ENCODE measurements at regions not wholly inside any gene's neighbourhood (a gene's known extent, or its start where the extent isn't known, plus 50 kb on each side); places are given as distances from the start of the nearest gene placed in this dataset.

DNA sequence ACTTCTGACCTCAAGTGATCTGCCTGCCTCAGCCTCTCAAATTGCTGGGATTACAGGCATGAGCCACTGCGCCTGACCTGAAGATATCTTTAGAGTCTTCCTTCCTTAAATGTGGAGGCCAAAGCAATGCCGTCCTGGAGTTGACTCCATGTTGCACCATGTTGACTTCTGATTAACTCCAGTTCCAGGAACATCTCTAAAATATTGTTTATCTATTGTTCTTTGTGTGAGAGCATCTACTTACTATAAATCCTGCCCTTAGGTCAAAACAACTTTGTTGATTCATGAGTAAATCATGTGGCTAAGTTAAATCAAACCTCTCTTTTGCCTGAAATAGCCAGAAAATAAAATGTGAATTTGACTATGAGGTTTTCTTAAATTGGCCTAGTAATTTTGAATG, 56.6 kb upstream of the CAPRIN1 start (continued):
- TF ChIP-seq, protein P1, sequence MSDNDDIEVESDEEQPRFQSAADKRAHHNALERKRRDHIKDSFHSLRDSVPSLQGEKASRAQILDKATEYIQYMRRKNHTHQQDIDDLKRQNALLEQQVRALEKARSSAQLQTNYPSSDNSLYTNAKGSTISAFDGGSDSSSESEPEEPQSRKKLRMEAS (CRISPR knock-in tag; IDR thresholded peaks at IDR 0.05), result no peak
- TF ChIP-seq SMAD4 (CRISPR knock-in tag; conservative IDR thresholded peaks at IDR 0.05), result peak; percentile 48
- TF ChIP-seq DNMT1 (IDR thresholded peaks at IDR 0.05), result no peak
- no peak for TF ChIP-seq GABPB2 (CRISPR knock-in tag; conservative IDR thresholded peaks at IDR 0.05)
- peak in 1 of 2 experiments; percentile 23; a peak in 1 of 4 replicates for TF ChIP-seq KDM1A (IDR thresholded peaks at IDR 0.05)
- TF ChIP-seq POLR2B (IDR thresholded peaks at IDR 0.05; ENCODE audit: low read depth, partially characterized antibody), result no peak
- peak; percentile 55; the same call in 1 of the 2 replicates for TF ChIP-seq CEBPG (CRISPR knock-in tag; IDR thresholded peaks at IDR 0.05)
- TF ChIP-seq CEBPG (tag; conservative IDR thresholded peaks at IDR 0.05 in 1 of 2, IDR thresholded peaks at IDR 0.05 in 1 of 2), result peak in 1 of 2 experiments; percentile 68; a peak in 2 of 4 replicates
- TF ChIP-seq KLF16 (IDR thresholded peaks at IDR 0.05), result no peak
- TF ChIP-seq, protein P2, sequence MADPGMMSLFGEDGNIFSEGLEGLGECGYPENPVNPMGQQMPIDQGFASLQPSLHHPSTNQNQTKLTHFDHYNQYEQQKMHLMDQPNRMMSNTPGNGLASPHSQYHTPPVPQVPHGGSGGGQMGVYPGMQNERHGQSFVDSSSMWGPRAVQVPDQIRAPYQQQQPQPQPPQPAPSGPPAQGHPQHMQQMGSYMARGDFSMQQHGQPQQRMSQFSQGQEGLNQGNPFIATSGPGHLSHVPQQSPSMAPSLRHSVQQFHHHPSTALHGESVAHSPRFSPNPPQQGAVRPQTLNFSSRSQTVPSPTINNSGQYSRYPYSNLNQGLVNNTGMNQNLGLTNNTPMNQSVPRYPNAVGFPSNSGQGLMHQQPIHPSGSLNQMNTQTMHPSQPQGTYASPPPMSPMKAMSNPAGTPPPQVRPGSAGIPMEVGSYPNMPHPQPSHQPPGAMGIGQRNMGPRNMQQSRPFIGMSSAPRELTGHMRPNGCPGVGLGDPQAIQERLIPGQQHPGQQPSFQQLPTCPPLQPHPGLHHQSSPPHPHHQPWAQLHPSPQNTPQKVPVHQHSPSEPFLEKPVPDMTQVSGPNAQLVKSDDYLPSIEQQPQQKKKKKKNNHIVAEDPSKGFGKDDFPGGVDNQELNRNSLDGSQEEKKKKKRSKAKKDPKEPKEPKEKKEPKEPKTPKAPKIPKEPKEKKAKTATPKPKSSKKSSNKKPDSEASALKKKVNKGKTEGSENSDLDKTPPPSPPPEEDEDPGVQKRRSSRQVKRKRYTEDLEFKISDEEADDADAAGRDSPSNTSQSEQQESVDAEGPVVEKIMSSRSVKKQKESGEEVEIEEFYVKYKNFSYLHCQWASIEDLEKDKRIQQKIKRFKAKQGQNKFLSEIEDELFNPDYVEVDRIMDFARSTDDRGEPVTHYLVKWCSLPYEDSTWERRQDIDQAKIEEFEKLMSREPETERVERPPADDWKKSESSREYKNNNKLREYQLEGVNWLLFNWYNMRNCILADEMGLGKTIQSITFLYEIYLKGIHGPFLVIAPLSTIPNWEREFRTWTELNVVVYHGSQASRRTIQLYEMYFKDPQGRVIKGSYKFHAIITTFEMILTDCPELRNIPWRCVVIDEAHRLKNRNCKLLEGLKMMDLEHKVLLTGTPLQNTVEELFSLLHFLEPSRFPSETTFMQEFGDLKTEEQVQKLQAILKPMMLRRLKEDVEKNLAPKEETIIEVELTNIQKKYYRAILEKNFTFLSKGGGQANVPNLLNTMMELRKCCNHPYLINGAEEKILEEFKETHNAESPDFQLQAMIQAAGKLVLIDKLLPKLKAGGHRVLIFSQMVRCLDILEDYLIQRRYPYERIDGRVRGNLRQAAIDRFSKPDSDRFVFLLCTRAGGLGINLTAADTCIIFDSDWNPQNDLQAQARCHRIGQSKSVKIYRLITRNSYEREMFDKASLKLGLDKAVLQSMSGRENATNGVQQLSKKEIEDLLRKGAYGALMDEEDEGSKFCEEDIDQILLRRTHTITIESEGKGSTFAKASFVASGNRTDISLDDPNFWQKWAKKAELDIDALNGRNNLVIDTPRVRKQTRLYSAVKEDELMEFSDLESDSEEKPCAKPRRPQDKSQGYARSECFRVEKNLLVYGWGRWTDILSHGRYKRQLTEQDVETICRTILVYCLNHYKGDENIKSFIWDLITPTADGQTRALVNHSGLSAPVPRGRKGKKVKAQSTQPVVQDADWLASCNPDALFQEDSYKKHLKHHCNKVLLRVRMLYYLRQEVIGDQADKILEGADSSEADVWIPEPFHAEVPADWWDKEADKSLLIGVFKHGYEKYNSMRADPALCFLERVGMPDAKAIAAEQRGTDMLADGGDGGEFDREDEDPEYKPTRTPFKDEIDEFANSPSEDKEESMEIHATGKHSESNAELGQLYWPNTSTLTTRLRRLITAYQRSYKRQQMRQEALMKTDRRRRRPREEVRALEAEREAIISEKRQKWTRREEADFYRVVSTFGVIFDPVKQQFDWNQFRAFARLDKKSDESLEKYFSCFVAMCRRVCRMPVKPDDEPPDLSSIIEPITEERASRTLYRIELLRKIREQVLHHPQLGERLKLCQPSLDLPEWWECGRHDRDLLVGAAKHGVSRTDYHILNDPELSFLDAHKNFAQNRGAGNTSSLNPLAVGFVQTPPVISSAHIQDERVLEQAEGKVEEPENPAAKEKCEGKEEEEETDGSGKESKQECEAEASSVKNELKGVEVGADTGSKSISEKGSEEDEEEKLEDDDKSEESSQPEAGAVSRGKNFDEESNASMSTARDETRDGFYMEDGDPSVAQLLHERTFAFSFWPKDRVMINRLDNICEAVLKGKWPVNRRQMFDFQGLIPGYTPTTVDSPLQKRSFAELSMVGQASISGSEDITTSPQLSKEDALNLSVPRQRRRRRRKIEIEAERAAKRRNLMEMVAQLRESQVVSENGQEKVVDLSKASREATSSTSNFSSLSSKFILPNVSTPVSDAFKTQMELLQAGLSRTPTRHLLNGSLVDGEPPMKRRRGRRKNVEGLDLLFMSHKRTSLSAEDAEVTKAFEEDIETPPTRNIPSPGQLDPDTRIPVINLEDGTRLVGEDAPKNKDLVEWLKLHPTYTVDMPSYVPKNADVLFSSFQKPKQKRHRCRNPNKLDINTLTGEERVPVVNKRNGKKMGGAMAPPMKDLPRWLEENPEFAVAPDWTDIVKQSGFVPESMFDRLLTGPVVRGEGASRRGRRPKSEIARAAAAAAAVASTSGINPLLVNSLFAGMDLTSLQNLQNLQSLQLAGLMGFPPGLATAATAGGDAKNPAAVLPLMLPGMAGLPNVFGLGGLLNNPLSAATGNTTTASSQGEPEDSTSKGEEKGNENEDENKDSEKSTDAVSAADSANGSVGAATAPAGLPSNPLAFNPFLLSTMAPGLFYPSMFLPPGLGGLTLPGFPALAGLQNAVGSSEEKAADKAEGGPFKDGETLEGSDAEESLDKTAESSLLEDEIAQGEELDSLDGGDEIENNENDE (IDR thresholded peaks at IDR 0.05; ENCODE audit: low read depth, low read length), result no peak
- TF ChIP-seq NFIX (CRISPR knock-in tag; IDR thresholded peaks at IDR 0.05; ENCODE audit: low read depth), result no peak
- TF ChIP-seq, protein P3, sequence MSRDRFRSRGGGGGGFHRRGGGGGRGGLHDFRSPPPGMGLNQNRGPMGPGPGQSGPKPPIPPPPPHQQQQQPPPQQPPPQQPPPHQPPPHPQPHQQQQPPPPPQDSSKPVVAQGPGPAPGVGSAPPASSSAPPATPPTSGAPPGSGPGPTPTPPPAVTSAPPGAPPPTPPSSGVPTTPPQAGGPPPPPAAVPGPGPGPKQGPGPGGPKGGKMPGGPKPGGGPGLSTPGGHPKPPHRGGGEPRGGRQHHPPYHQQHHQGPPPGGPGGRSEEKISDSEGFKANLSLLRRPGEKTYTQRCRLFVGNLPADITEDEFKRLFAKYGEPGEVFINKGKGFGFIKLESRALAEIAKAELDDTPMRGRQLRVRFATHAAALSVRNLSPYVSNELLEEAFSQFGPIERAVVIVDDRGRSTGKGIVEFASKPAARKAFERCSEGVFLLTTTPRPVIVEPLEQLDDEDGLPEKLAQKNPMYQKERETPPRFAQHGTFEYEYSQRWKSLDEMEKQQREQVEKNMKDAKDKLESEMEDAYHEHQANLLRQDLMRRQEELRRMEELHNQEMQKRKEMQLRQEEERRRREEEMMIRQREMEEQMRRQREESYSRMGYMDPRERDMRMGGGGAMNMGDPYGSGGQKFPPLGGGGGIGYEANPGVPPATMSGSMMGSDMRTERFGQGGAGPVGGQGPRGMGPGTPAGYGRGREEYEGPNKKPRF (IDR thresholded peaks at IDR 0.05; ENCODE audit: low read depth, low read length), result no peak
- TF ChIP-seq PCBP2 (IDR thresholded peaks at IDR 0.05; ENCODE audit: low read depth, low read length, poor library complexity, severe bottlenecking), result no peak
- no peak for TF ChIP-seq TBL1XR1 (IDR thresholded peaks at IDR 0.05; ENCODE audit: low read length in 2 of 2)

All from K562 (cell line).